ENCODE measurements at regions not wholly inside any gene's neighbourhood (a gene's known extent, or its start where the extent isn't known, plus 50 kb on each side); places are given as distances from the start of the nearest gene placed in this dataset.

DNA sequence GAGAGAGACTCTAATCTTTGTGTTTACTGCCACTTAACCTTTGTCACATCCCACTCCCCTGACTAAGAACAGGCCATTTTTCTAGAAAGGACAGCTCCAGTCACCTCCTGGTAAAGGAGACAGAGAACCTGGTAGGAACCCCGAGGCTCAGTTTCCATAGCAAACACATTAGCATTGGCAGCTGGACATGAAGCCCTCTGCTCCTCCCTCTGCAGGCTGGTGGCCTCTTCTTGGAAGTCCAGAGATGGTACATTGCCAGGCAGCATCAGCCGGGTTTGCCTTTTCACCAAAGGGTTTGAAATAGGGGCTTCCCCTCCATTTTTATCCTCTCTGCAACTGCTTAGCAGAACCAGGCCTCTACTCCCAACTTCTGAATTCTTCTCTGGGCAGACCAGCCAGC is 213.4 kb upstream of the SEMA6D start:
- H3K79me2 ChIP-seq (ENCODE audit: low read length), result no peaks in the 10 kb centered on the region
- no peaks in the 10 kb centered on the region for H3K4me1 ChIP-seq (ENCODE audit: low read length)
- no peaks in the 10 kb centered on the region for H4K20me1 ChIP-seq (ENCODE audit: insufficient read depth, low read depth, low read length)
- DNase-seq, result no peak
- no peak overlapping the region for H3K9ac ChIP-seq (ENCODE audit: low read length)
- H3K27me3 ChIP-seq (ENCODE audit: low read length), result no peaks in the 10 kb centered on the region
- no peak overlapping the region for H3K4me3 ChIP-seq (ENCODE audit: low read length)
- H3K4me2 ChIP-seq (ENCODE audit: low read depth, low read length, poor library complexity, severe bottlenecking), result no peak overlapping the region
- H3K9me2 ChIP-seq (replicated peaks; ENCODE audit: insufficient read depth, low read length), result no peaks in the 10 kb centered on the region
- H3K9me3 ChIP-seq (ENCODE audit: low read length), result peaks cover 13% of the 10 kb centered on the region
- H3K27ac ChIP-seq (ENCODE audit: low read length), result no peak overlapping the region
- H2AFZ ChIP-seq (ENCODE audit: low read length), result no peak overlapping the region
- H3K36me3 ChIP-seq (ENCODE audit: insufficient read depth, low read length), result no peaks in the 10 kb centered on the region

DNA sequence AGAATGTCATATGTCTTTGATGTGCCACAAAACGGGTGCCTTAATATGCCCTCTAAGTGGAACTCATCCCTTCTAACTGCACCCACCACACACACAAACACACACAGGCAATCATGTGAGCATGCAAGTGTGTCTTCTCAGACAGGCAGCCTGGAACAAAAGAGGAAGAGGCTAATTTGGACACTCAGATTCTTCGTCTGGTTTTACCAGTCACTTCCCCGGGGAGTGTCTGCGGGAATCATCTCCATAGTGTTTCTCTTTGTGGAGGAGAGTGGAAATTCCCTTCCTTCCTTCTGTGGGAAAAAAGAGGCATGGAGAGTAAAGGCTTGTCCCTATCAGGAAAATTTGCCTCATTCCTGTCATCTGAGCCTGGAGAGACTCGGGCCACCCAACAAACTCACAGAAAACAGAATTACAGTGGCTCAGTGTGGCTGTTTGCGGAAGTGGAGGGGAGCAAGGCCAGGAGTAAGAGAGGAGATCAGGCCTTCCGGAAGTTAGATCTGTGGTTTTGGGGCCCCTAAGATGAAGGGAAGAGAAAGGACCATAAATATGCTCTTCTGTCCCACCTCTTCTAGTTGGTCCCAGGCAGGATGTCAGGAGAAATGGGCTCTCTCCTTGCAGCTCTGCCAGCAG is 212.6 kb upstream of the SEMA6D start:
- Histone ChIP-seq H3K9me2 (replicated peaks; ENCODE audit: insufficient read depth, low read length) (no peaks in the 10 kb centered on the region), H3K36me3 (ENCODE audit: insufficient read depth, low read length) (no peaks in the 10 kb centered on the region), H3K9ac (ENCODE audit: low read length) (no peak overlapping the region), H3K27ac (ENCODE audit: low read length) (no peak overlapping the region), H3K4me2 (ENCODE audit: low read depth, low read length, poor library complexity, severe bottlenecking) (no peak overlapping the region), H4K20me1 (ENCODE audit: insufficient read depth, low read depth, low read length) (no peaks in the 10 kb centered on the region), H3K4me3 (ENCODE audit: low read length) (no peak overlapping the region), H3K27me3 (ENCODE audit: low read length) (no peaks in the 10 kb centered on the region), H3K4me1 (ENCODE audit: low read length) (no peaks in the 10 kb centered on the region), H3K9me3 (ENCODE audit: low read length) (peaks cover 13% of the 10 kb centered on the region), H3K79me2 (ENCODE audit: low read length) (no peaks in the 10 kb centered on the region), H2AFZ (ENCODE audit: low read length) (no peak overlapping the region)
- DNase-seq, result no peak

DNA sequence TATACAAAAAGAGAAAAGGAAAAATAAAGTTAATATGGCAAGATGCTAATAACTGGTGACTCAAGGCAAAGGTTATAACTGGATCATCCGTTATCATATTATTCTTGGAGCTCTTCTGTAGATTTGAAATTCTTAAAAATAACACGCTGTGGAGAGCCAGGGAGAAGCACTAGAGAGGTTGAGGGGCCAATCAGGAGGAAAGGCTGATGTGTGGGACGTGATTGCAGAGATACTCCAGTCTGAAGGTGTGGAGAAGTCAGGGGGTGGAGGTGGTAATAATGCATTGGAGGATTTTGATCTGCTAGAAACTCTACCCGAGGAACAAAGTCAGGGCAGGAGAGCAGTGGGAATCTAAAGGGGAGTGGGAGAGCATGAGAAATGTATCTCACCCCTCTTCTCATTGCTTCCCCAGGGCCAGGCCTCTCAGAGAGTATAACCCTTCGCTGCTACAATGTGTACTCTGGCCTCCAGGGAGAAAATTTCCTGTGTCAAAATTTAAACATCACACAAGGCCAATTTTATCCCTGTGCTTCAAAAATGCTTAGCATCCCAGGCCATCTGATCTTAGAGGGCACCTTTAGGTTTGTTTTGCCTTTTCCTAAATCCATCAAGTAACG is 211.5 kb upstream of the SEMA6D start:
- H4K20me1 ChIP-seq (ENCODE audit: insufficient read depth, low read depth, low read length), result no peaks in the 10 kb centered on the region
- no peaks in the 10 kb centered on the region for H3K9me2 ChIP-seq (replicated peaks; ENCODE audit: insufficient read depth, low read length)
- no peaks in the 10 kb centered on the region for H3K27me3 ChIP-seq (ENCODE audit: low read length)
- no peaks in the 10 kb centered on the region for H3K4me1 ChIP-seq (ENCODE audit: low read length)
- H3K4me2 ChIP-seq (ENCODE audit: low read depth, low read length, poor library complexity, severe bottlenecking), result no peak overlapping the region
- no peak overlapping the region for H3K9ac ChIP-seq (ENCODE audit: low read length)
- H3K27ac ChIP-seq (ENCODE audit: low read length), result no peak overlapping the region
- H3K9me3 ChIP-seq (ENCODE audit: low read length), result peaks cover 13% of the 10 kb centered on the region
- no peak overlapping the region for H3K4me3 ChIP-seq (ENCODE audit: low read length)
- H3K36me3 ChIP-seq (ENCODE audit: insufficient read depth, low read length), result no peaks in the 10 kb centered on the region
- H2AFZ ChIP-seq (ENCODE audit: low read length), result no peak overlapping the region
- H3K79me2 ChIP-seq (ENCODE audit: low read length), result no peaks in the 10 kb centered on the region
- DNase-seq, result no peak

DNA sequence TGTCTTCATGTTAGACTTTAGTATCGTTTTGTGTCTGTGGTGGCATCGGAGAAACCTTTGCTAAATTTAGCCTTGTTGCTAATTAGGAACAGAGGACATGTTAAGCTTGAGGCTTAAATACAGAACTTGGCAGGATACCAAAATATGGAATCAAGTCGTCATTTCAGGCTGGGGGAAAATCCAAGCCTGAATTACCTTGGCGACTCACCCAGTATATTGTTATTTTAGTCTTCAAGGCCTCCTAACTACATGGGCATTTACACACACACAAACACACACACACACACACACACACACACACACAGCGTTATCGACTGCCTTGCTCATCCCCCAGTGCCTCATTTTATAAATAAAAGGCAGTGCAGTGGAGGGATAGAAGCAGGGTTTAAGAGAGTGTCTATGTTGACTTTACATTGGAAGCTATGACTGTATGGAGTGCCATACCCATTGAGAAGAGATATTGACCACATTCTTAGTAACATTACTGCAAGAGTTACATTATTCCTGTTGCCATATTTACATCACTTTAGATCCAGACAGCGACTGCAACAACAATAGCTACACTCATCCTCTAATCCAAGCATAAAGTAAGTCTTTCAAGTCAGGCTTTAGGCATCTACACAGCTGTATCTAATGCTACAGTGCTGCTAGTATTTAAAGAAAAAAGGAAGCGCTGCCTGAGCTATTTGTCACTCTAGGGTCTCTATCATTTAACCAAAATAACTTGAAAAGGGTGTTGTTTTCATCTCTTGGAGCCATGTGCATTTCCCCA is 210.8 kb upstream of the SEMA6D start:
- no peak overlapping the region for H3K4me2 ChIP-seq (ENCODE audit: low read depth, low read length, poor library complexity, severe bottlenecking)
- H2AFZ ChIP-seq (ENCODE audit: low read length), result no peak overlapping the region
- H3K4me1 ChIP-seq (ENCODE audit: low read length), result no peaks in the 10 kb centered on the region
- H3K36me3 ChIP-seq (ENCODE audit: insufficient read depth, low read length), result no peaks in the 10 kb centered on the region
- H3K9ac ChIP-seq (ENCODE audit: low read length), result no peak overlapping the region
- H4K20me1 ChIP-seq (ENCODE audit: insufficient read depth, low read depth, low read length), result no peaks in the 10 kb centered on the region
- no peak overlapping the region for H3K27ac ChIP-seq (ENCODE audit: low read length)
- DNase-seq, result no peak
- no peaks in the 10 kb centered on the region for H3K79me2 ChIP-seq (ENCODE audit: low read length)
- no peak overlapping the region for H3K4me3 ChIP-seq (ENCODE audit: low read length)
- H3K9me2 ChIP-seq (replicated peaks; ENCODE audit: insufficient read depth, low read length), result no peaks in the 10 kb centered on the region
- no peaks in the 10 kb centered on the region for H3K27me3 ChIP-seq (ENCODE audit: low read length)
- H3K9me3 ChIP-seq (ENCODE audit: low read length), result peaks cover 12% of the 10 kb centered on the region

DNA sequence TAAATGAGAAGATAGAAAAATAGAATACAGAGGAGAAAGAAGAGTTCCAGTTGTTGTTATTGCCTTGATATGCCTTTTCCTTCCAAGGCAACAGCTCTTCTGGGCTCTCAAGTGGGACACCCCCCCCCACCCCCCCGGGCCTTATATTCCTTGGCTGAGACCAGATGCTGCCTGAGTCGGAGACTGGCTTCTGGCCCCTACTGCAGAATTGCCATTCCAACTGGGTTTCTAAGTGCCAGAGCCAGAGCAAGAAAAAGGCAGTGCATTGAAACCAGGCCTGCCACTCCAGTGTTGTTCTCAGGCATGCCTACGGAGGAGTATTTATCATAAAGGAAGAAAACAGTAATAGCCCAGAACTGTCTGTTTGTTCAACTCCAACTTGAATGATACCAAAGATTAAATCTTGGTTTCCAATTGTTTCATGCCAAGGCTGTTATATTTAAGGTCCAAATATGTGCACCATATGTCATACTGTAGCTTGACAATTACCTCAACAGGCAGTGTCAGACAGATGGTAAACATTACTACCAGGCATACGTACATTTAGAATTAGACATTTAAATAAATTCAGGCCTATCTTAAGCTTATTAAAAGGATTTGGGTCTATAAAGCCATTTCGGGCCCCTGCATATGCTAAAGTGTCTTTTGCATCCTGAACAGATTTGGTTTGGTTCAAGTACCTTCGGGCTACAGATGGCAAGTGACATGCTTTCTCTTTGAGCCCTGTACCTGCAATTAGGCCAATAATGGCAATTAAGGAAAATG is 209.9 kb upstream of the SEMA6D start:
- H3K79me2 ChIP-seq (ENCODE audit: low read length), result no peaks in the 10 kb centered on the region
- no peaks in the 10 kb centered on the region for H3K9me2 ChIP-seq (replicated peaks; ENCODE audit: insufficient read depth, low read length)
- no peaks in the 10 kb centered on the region for H3K27me3 ChIP-seq (ENCODE audit: low read length)
- H3K4me2 ChIP-seq (ENCODE audit: low read depth, low read length, poor library complexity, severe bottlenecking), result no peak overlapping the region
- peaks cover 18% of the 10 kb centered on the region for H3K9me3 ChIP-seq (ENCODE audit: low read length)
- no peak overlapping the region for H3K9ac ChIP-seq (ENCODE audit: low read length)
- no peak overlapping the region for H2AFZ ChIP-seq (ENCODE audit: low read length)
- no peaks in the 10 kb centered on the region for H3K4me1 ChIP-seq (ENCODE audit: low read length)
- no peak overlapping the region for H3K27ac ChIP-seq (ENCODE audit: low read length)
- DNase-seq, result no peak
- H3K4me3 ChIP-seq (ENCODE audit: low read length), result no peak overlapping the region
- no peaks in the 10 kb centered on the region for H4K20me1 ChIP-seq (ENCODE audit: insufficient read depth, low read depth, low read length)
- H3K36me3 ChIP-seq (ENCODE audit: insufficient read depth, low read length), result no peaks in the 10 kb centered on the region

DNA sequence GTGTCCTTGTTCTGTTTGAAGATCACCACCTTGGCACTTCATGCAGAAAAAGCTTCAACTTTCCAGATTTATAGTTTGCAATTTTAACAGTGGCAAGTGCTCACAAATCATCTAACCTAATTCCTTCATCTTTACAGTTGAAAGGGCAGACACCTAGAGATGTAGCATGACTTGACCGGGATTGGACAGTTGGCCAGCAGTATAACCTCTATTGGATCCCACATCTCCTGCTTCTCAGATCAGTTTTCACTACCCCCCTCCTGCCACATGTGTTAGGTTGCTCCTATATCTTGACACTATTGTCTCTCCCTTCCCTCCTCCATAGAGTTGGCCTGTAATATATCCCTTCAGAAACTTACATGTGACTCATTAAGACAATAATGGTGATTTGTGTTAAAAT is 206.0 kb upstream of the SEMA6D start:
- DNase-seq, result no peak
- no peaks in the 10 kb centered on the region for H4K20me1 ChIP-seq (ENCODE audit: insufficient read depth, low read depth, low read length)
- no peaks in the 10 kb centered on the region for H3K4me1 ChIP-seq (ENCODE audit: low read length)

DNA sequence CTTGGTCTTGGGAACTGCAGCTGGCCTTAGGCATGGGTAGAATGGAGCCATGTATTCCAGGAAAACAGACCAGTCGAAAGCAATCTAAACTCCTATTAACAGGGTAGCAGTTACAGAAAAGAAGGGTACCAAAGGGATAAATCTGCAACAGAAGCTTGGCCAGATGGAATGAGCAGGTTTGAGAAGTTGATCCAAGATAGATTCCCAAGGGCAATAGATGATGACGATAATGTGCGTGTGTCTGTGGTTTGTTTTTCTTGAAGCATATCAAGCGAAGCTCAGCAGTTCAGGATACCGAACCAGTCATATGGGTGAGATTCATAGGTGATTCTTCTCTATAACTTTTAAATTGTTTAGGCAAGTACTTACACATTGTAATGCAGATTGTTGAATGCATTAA is 203.8 kb upstream of the SEMA6D start:
- Histone ChIP-seq H3K9me2 (replicated peaks; ENCODE audit: insufficient read depth, low read length) (no peaks in the 10 kb centered on the region), H3K27ac (ENCODE audit: low read length) (no peak overlapping the region), H3K27me3 (ENCODE audit: low read length) (no peaks in the 10 kb centered on the region), H3K4me3 (ENCODE audit: low read length) (no peak overlapping the region), H3K9me3 (ENCODE audit: low read length) (peaks cover 26% of the 10 kb centered on the region), H3K4me2 (ENCODE audit: low read depth, low read length, poor library complexity, severe bottlenecking) (no peak overlapping the region), H2AFZ (ENCODE audit: low read length) (no peak overlapping the region), H3K4me1 (ENCODE audit: low read length) (no peaks in the 10 kb centered on the region), H4K20me1 (ENCODE audit: insufficient read depth, low read depth, low read length) (no peaks in the 10 kb centered on the region), H3K36me3 (ENCODE audit: insufficient read depth, low read length) (no peaks in the 10 kb centered on the region), H3K79me2 (ENCODE audit: low read length) (no peaks in the 10 kb centered on the region), H3K9ac (ENCODE audit: low read length) (no peak overlapping the region)
- DNase-seq, result no peak

More for the DNA sequence above, 206.0 kb upstream of the SEMA6D start:
- no peak overlapping the region for H2AFZ ChIP-seq (ENCODE audit: low read length)
- H3K9me2 ChIP-seq (replicated peaks; ENCODE audit: insufficient read depth, low read length), result no peaks in the 10 kb centered on the region
- no peak overlapping the region for H3K4me3 ChIP-seq (ENCODE audit: low read length)
- H3K27ac ChIP-seq (ENCODE audit: low read length), result no peak overlapping the region
- H3K9ac ChIP-seq (ENCODE audit: low read length), result no peak overlapping the region
- H3K36me3 ChIP-seq (ENCODE audit: insufficient read depth, low read length), result no peaks in the 10 kb centered on the region
- H3K79me2 ChIP-seq (ENCODE audit: low read length), result no peaks in the 10 kb centered on the region
- no peaks in the 10 kb centered on the region for H3K27me3 ChIP-seq (ENCODE audit: low read length)
- H3K4me2 ChIP-seq (ENCODE audit: low read depth, low read length, poor library complexity, severe bottlenecking), result no peak overlapping the region
- peaks cover 21% of the 10 kb centered on the region for H3K9me3 ChIP-seq (ENCODE audit: low read length)

DNA sequence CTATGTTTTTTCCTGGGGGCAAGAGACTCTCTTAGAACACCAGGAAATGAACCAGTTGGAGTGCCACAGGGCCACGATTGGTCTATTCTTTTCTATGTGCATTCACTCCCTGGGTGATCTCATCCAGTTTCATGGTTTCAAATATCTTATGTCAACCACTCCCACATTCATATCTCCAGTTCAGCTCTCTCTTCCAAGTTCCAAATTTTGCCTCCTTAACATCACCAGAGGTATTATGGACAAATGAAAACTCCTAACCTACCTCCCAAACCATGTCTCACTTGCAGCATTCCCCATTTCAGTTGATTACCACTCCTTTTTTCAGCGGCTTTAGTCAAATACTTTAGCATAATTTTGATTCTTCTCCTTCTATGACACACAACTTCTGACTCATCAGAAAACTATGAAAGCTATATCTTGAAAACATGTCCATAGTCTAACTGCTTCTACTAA is 203.1 kb upstream of the SEMA6D start:
- no peaks in the 10 kb centered on the region for H4K20me1 ChIP-seq (ENCODE audit: insufficient read depth, low read depth, low read length)
- H3K36me3 ChIP-seq (ENCODE audit: insufficient read depth, low read length), result no peaks in the 10 kb centered on the region
- H3K9ac ChIP-seq (ENCODE audit: low read length), result no peak overlapping the region
- no peaks in the 10 kb centered on the region for H3K4me1 ChIP-seq (ENCODE audit: low read length)
- no peak overlapping the region for H2AFZ ChIP-seq (ENCODE audit: low read length)
- no peak overlapping the region for H3K4me3 ChIP-seq (ENCODE audit: low read length)
- no peak overlapping the region for H3K4me2 ChIP-seq (ENCODE audit: low read depth, low read length, poor library complexity, severe bottlenecking)
- no peaks in the 10 kb centered on the region for H3K79me2 ChIP-seq (ENCODE audit: low read length)
- DNase-seq, result no peak
- no peak overlapping the region for H3K27ac ChIP-seq (ENCODE audit: low read length)
- no peaks in the 10 kb centered on the region for H3K27me3 ChIP-seq (ENCODE audit: low read length)
- peaks cover 26% of the 10 kb centered on the region for H3K9me3 ChIP-seq (ENCODE audit: low read length)
- H3K9me2 ChIP-seq (replicated peaks; ENCODE audit: insufficient read depth, low read length), result no peaks in the 10 kb centered on the region
